Vagina (tissue), 2 donors: ENCODE measurements at regions not wholly inside any gene's neighbourhood (a gene's known extent, or its start where the extent isn't known, plus 50 kb on each side); places are given as distances from the start of the nearest gene placed in this dataset.

Source experiments
- POLR2A ChIP-seq, 2 donors: fragments of 450-650 bp; IDR thresholded peaks; one replicate each; pipeline ENCODE4 v1.6.1; 2017; ENCODE audit warnings: antibody characterized with exemption in 2 of 2, mild to moderate bottlenecking in 2 of 2, moderate library complexity in 2 of 2
- POLR2AphosphoS5 ChIP-seq, 2 donors: sonication (generic); formaldehyde crosslinking; IDR thresholded peaks; one replicate each; pipeline ENCODE4 v1.9.0; 2017; ENCODE audit warnings: antibody characterized with exemption in 2 of 2, mild to moderate bottlenecking in 2 of 2, low read depth in 1 of 2; ENCODE audit not compliant: insufficient read depth in 1 of 2
- TF ChIP-seq, protein P1 (sequence below), 3 experiments: fragments of 450-650 bp in 2 of 3; fragments of 200-600 bp in 1 of 3; sonication (generic) in 1 of 3; IDR thresholded peaks; one replicate each; pipeline ENCODE4 v1.5.1; 2017 to 2019; ENCODE audit warnings: antibody characterized with exemption in 3 of 3, mild to moderate bottlenecking in 2 of 3, moderate library complexity in 2 of 3

DNA sequence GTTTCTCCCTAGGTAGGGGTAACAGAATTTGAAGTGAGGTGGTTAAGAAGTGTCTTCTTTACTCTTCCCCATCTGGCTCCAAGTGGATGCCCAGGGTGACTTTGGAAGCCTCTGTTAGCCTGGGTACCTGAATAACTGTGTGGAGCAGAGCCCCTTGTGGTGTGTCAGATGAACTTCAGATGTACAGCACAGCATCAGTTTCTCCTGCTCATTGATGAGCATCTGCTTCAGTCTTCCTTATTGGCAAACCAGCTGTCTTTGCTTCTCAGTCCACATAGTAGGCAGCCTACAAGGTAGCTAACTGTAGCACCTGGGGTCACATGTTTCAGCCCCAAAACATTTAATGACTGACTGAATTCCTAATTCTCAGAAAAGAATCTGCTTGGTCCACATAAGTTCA, 56.2 kb upstream of the ATP8B1 start:
- no peak for TF ChIP-seq POLR2AphosphoS5 (IDR thresholded peaks at IDR 0.05; ENCODE audit: insufficient read depth in 1 of 2, low read depth in 1 of 2)
- TF ChIP-seq POLR2A (IDR thresholded peaks at IDR 0.05): no peak
- TF ChIP-seq, protein P1, sequence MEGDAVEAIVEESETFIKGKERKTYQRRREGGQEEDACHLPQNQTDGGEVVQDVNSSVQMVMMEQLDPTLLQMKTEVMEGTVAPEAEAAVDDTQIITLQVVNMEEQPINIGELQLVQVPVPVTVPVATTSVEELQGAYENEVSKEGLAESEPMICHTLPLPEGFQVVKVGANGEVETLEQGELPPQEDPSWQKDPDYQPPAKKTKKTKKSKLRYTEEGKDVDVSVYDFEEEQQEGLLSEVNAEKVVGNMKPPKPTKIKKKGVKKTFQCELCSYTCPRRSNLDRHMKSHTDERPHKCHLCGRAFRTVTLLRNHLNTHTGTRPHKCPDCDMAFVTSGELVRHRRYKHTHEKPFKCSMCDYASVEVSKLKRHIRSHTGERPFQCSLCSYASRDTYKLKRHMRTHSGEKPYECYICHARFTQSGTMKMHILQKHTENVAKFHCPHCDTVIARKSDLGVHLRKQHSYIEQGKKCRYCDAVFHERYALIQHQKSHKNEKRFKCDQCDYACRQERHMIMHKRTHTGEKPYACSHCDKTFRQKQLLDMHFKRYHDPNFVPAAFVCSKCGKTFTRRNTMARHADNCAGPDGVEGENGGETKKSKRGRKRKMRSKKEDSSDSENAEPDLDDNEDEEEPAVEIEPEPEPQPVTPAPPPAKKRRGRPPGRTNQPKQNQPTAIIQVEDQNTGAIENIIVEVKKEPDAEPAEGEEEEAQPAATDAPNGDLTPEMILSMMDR (IDR thresholded peaks at IDR 0.05): no peak
